ENCODE measurements at regions not wholly inside any gene's neighbourhood (a gene's known extent, or its start where the extent isn't known, plus 50 kb on each side); places are given as distances from the start of the nearest gene placed in this dataset.

DNA sequence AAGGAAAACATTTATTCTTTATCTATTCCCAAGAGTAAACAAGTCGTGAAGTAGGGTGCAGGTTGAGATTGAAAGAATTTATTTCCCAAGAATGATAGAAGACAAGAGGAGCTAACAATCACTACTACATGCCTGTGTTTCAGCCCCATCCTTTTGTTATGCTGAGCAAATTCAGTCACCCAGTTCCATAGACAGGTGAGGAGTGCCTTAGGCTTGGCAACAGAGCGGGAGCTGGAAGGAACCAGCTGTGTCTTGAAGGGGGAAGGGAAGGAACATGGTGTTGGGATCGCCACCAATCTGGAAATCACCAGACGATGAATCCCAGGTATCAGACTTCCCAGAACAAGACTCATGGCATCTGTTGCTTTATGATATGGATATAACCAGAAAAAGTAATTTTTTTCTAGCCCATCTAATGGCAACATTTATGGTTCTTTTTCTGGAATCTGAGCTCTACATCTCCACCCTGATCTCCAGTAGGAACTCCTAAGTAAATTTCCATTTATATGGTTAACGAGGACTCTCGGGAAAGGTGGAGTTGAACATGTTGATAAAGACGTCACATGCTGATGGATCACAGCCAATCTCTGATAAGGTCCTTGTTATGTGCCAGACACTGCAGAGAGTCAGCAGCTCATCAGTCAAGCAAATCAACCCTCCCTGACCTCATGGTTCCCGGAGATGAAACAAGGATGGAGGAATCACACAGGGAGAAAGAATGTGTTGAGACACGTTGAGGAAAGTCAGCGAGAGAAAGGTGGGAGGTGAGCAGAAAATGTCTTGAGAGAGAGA, 344.9 kb downstream of the SMOC2 start:
- TF ChIP-seq CTCF (IDR thresholded peaks at IDR 0.05): no peak
- no peaks in the 10 kb centered on the region for H3K9me3 ChIP-seq (ENCODE audit: control insufficient read depth, insufficient read depth, low read length)
- ATAC-seq: no peak
- no peak overlapping the region for H3K27ac ChIP-seq (ENCODE audit: low read length)
- no peaks in the 10 kb centered on the region for H3K36me3 ChIP-seq (ENCODE audit: control insufficient read depth, insufficient read depth, low read length)
- H3K27me3 ChIP-seq (ENCODE audit: control insufficient read depth, insufficient read depth, low read length): no peaks in the 10 kb centered on the region
- Mint-ChIP-seq H3K36me3 (no peaks in the 10 kb centered on the region), H3K9me3 (no peaks in the 10 kb centered on the region), H3K4me3 (no peak overlapping the region), H3K4me1 (no peaks in the 10 kb centered on the region), H3K27me3 (ENCODE audit: low read depth in 2 of 2) (peaks cover 10 to 28% of the 10 kb centered on the region in 2 donors), H3K27ac (no peak overlapping the region)
- intact Hi-C loops (cut with micrococcal nuclease): no loop called here
- 83% methylated on average over 9 of the region's 10 CpGs for WGBS (ENCODE audit: insufficient coverage)
- H3K4me3 ChIP-seq (ENCODE audit: low read length): no peak overlapping the region
- H3K4me1 ChIP-seq (ENCODE audit: control insufficient read depth, insufficient read depth, low read length): no peaks in the 10 kb centered on the region
- DNase-seq: no peak

DNA sequence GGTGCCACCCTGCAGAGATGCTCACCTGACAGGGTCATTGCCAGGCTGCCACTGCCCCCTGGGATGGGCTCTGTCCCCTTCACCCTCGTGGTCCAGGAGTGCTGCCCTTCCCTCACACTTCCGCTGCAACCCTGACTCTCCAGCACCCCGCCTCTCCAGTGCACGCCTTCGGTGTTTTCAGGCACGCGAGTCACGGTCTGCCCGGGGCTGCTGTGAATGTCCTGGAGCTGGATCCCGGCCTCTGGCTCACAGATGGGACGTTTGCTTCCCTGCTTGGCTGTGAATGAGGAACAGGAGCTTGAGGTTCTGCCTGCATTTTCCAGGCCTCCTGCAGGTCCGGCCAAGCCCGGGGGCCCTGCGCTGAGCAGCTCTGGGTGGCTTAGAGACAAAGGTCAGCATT, 343.4 kb downstream of the SMOC2 start:
- no peak for ATAC-seq

DNA sequence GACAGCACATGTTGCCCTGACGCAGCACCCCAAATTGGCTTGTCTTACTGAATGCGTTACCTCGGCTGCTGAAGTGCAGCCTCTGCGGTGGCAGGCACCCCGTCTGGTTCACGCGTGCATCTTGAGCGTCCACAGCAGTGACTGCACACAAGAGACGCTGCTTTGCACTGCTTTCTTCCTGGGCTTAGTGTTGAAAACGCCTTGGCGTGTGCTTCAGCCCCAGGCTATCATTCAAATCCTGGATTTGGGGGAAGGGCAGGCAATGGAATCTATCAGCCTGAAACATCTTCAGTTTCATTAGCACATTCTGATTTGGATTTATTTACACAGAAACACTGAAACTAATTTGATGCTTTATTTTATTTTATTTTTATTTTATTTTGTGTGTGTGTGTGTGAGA, 342.7 kb downstream of the SMOC2 start:
- H3K9me3 Mint-ChIP-seq: no peaks in the 10 kb centered on the region
- no peak overlapping the region for H3K4me3 ChIP-seq (ENCODE audit: low read length)
- H3K36me3 Mint-ChIP-seq: peaks cover 8% of the 10 kb centered on the region
- DNase-seq (no peak), ATAC-seq (no peak)
- no peak overlapping the region for H3K4me3 Mint-ChIP-seq
- no peak overlapping the region for H3K27ac Mint-ChIP-seq
- no peaks in the 10 kb centered on the region for H3K4me1 ChIP-seq (ENCODE audit: control insufficient read depth, insufficient read depth, low read length)
- H3K27me3 Mint-ChIP-seq (ENCODE audit: low read depth in 2 of 2): peaks cover 5 to 28% of the 10 kb centered on the region in 2 donors
- no peaks in the 10 kb centered on the region for H3K27me3 ChIP-seq (ENCODE audit: control insufficient read depth, insufficient read depth, low read length)
- intact Hi-C loops (cut with micrococcal nuclease): no loop called here
- no peaks in the 10 kb centered on the region for H3K9me3 ChIP-seq (ENCODE audit: control insufficient read depth, insufficient read depth, low read length)
- TF ChIP-seq CTCF (IDR thresholded peaks at IDR 0.05): no peak
- H3K27ac ChIP-seq (ENCODE audit: low read length): no peak overlapping the region
- no peaks in the 10 kb centered on the region for H3K4me1 Mint-ChIP-seq
- no peaks in the 10 kb centered on the region for H3K36me3 ChIP-seq (ENCODE audit: control insufficient read depth, insufficient read depth, low read length)
- 94% methylated on average over 11 of the region's 11 CpGs for WGBS (ENCODE audit: insufficient coverage)

More for the DNA sequence above, 343.4 kb downstream of the SMOC2 start:
- no peaks in the 10 kb centered on the region for H3K4me1 ChIP-seq (ENCODE audit: control insufficient read depth, insufficient read depth, low read length)
- WGBS (ENCODE audit: insufficient coverage): 87% methylated on average over 14 of the region's 14 CpGs
- no peak for DNase-seq
- TF ChIP-seq CTCF (IDR thresholded peaks at IDR 0.05): no peak
- no peaks in the 10 kb centered on the region for H3K27me3 ChIP-seq (ENCODE audit: control insufficient read depth, insufficient read depth, low read length)
- Mint-ChIP-seq H3K27me3 (ENCODE audit: low read depth in 2 of 2) (peaks cover 7 to 28% of the 10 kb centered on the region in 2 donors), H3K4me3 (no peak overlapping the region), H3K4me1 (no peaks in the 10 kb centered on the region), H3K9me3 (no peaks in the 10 kb centered on the region), H3K27ac (no peak overlapping the region), H3K36me3 (peaks cover 8% of the 10 kb centered on the region)
- no peaks in the 10 kb centered on the region for H3K36me3 ChIP-seq (ENCODE audit: control insufficient read depth, insufficient read depth, low read length)
- no peak overlapping the region for H3K4me3 ChIP-seq (ENCODE audit: low read length)
- H3K27ac ChIP-seq (ENCODE audit: low read length): no peak overlapping the region
- intact Hi-C loops (cut with micrococcal nuclease): no loop called here
- H3K9me3 ChIP-seq (ENCODE audit: control insufficient read depth, insufficient read depth, low read length): no peaks in the 10 kb centered on the region

Measured in natural killer cell (primary cell).